ENCODE measurements at regions not wholly inside any gene's neighbourhood (a gene's known extent, or its start where the extent isn't known, plus 50 kb on each side); places are given as distances from the start of the nearest gene placed in this dataset.

DNA sequence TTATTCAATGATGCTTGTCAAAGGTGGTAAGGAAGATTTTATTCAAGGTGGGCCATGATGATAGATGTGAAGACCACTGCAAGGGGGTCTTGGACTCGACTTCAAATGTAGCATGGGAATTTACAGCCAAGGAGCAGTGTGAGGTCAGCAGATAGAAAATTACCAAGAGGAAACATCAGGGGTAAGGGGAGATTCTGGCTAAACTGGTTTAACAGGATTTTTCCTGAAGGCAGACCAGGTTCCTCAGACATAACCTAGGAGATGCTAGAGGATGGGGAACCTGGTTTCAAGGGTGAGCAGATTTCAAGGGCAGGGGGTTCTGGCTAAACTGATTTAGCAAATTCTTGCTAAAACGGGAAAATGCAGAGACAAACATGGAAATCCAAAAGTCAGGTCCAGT, 464.9 kb downstream of the TAFA4 start:
- DNase-seq (ENCODE audit: low spot score) = no peak

DNA sequence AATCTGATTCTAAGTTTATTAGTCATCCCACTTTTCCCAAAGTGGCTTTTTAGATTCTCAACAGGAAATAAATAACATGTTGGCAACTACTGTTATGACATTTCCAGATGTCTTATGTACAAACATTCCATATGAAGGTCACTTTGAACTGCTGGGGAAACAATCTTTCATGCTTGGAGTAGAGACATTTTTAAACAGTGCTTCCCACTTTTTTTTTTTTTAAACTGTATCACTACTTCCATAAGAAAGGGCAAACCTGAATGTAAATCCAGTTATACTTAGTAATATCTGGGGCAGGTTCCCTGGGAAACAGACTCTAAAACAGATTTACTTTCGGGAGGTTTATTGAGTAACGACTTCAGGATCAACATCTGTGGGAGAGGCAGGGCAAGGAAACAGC, 473.8 kb downstream of the TAFA4 start:
- DNase-seq (ENCODE audit: low spot score) = no peak

DNA sequence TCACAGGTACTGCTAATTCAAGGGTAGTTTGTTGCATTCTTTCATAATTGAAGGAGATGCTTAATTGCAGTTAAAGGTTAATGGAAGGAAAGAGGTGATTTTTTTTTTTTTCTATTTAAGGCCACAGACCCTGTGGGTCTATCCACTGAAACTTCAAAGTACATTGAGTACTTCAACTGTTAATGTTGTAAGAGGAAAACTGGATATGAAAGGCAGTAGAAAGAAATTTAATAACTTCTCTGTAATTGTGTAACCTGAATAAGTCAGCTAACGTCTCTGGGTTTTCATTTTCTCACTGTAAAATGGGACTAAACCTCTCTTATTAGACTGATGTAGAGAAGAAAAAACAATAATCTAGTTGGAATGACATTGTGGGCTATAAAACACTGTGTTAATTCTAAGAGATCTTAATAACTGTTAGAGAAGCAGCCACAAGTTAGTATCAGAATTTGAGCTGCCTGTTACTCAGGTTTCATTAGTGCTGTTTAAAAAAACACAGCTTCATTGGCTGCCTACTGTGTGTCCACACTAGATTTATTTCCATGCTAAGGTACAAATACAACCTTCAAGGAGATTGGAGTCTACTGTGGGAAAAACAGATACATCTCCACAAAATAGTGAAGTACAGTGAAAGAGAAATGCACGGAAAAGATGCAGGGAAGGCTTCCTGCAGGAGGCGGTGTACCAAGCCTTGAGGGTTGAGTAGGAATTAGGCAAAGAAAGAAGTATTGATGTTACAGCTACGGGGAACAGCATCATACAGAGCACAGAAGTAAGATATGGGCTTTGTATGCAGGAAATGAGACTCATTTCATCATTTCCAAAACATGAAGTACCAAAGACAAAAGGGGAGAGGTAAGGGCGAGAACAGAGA, 483.6 kb downstream of the TAFA4 start:
- DNase-seq (ENCODE audit: low spot score) = no peak

DNA sequence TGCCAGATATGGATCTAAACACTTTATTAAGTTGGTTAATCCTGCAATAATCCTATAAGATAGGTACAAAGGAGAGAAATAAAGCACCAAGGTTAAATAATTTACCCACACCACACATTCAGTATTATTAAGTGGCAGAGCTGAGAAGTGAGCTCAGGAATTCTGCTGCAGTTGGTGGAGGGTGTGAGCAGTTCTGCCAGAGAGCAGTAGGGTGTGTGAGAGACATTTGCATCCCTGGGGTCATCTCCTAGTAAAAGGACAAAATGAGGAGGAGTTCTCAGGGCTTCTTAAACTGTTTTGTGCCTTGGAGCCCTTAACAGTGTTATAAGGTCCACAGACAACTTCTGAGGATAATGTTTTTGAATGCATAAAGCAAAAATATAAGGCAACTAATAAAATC, 484.5 kb downstream of the TAFA4 start:
- no peak for DNase-seq (ENCODE audit: low spot score)

DNA sequence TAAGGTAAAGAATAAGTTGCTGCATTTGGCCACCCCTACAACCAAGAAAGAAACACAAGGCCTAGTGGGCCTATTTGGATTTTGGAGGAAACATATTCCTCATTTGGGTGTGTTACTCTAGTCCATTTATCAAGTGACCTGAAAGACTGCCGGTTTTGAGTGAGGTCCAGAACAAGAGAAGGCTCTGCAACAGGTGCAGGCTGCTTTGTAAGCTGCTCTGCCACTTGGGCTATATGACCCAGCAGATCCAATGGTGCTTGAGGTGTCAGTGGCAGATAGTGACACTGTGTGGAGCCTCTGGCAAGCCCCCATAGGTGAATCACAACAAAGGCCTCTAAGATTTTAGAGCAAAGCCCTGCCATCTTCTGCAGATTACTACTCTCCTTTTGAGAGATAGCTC, 491.3 kb downstream of the TAFA4 start:
- DNase-seq (ENCODE audit: low spot score) = no peak

DNA sequence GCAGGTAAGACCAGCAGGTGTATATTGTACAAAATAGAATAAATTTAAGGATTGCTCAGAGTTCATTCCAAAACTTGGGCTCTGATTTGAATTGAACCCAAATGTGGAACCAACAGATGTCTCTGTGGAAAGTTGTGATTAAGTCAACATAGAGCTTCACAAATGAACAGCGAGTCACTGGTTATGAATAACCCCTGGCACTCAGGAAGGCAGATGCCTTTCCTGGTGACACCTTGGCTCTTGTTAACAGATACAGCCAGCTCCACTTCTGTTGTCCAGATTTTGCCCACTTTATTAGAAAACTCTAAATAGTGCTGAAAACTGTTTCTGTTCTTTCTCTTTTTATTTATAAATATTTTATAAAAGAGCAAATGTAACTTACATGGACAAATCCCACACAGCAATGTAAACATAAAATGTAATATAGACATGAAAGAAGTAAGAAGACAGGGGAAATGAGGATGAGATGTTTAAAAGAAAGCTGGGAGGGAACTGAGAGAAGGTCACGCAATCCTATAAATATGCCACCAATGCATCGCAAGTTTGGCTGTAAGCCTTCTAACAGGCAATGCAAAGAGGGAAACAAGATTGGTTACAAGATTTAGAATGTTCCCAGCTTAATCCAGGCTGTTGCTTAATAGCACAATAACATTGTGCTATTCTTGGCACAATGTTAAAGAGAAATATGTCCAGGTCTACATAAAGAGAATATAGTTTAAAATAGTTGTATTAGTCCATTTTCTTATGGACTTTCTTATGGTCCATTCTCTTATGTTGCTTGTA, 495.5 kb downstream of the TAFA4 start:
- no peak for DNase-seq (ENCODE audit: low spot score)

DNA sequence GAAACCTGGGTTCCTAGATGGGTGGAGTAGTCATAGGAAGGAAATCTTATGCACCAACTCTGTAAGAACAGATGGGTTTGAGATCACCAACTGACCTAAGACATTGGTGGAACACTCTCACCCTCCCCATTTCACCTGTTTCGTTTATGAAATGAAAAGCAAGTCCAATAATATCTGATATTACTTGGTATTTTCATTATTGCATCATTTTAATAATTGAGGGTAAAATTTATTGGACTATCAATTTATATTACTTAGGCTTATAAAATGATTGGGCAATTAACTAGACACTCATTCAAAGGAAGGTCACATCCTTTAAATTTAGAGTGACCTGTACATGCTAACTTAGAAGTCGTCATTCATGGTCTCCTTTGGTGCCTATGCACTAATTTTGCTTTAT, 503.9 kb downstream of the TAFA4 start:
- no peak for DNase-seq (ENCODE audit: low spot score)

DNA sequence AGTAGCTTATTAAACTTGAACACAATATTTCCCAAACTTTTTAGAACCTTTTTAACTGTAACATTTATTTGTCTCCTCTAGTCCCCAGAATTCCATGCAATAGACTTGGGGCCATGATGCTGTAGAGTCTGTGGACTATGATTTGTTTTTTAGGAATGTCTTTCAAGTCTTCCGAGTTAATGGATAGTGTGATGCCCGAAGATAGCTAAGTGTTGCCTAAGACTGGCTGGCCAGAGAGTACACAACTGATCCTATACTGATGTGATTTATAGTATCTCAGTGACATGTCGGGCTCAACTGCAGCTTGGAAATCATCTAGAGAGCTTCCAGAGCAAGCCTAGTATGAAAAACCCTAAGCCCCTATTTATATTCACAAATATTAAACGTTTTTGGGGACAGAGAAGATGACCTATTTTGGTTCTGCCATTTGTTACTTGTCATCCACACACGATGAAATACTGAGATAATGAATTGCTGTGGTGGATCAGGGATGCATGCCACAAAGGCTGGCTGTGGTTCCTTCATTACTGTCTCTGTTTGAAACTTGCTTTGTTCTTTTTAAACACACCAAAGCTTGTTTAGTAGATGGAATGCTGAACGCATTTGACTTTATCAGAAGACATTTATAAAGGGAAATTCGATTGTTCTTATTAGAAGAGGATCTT, 507.4 kb downstream of the TAFA4 start:
- no peak for DNase-seq (ENCODE audit: low spot score)

DNA sequence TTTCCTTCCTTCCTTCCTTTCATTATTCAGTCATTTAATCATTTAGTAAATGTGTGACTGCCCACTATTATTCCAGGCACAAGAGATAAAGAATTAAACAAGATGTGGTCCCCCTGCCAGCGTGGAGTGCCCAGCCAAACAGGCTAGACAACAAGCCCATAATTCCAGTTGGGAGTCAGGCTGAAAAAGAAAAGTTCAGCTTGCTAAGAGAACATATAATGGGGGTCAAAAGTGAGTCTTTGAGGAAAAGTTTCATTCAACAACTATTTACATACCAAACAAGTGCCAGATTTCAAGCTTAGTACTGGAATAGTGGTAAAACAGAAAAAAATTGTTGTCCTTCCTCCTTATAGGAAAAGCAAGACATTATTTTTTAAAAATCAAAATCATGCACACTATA, 523.7 kb downstream of the TAFA4 start:
- no peak for DNase-seq (ENCODE audit: low spot score)

DNA sequence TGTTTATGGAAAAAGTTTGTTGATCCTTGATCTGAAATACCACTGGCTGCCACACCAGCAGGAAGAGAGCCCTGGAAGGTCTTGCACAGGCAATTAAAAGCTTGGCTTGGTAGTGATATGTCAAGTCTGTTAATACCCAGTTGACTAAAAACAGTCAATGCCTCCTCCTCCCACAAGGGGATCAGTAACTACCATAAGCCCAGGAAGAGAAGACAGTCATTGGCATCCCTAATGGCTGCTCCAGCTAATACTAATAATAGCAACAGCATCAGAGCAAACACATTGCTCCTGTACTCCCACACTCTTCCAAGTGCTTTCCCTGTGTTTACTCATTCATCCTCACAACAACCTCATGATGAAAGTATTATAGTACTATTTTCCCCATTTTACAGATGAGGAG, 528.6 kb downstream of the TAFA4 start:
- no peak for DNase-seq (ENCODE audit: low spot score)

DNA sequence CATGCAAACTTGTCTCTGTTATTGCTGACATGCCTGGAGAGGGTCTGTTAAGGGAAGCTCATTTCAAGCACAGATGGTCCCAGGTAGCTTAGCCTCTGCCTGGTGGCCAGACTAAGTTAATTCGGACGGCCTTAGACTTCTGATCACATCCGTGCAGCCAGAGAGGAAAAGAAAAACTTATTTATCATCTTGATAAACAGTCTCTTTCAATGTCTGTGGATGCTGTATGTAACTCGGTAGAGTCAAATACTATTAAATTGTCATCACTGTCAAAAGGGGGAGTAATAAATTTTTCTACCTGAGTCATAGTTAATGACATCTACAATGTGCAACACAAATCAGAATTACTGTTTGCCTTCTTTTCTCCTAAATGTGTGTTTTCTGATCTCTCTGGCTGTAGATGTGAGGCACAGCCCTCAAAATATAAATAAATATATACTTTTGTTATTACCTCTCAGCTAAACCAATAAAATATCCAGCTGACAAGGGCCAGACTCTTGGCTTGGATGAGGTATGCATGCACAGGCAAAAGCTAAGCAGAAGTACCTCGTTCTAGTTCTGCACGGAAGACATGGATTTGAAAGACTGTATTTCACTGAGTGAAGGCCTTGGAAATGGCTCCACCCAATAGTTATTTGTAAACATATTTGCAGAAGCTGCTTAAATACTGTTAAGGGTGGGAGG, 530.0 kb downstream of the TAFA4 start:
- DNase-seq (ENCODE audit: low spot score) = no peak

DNA sequence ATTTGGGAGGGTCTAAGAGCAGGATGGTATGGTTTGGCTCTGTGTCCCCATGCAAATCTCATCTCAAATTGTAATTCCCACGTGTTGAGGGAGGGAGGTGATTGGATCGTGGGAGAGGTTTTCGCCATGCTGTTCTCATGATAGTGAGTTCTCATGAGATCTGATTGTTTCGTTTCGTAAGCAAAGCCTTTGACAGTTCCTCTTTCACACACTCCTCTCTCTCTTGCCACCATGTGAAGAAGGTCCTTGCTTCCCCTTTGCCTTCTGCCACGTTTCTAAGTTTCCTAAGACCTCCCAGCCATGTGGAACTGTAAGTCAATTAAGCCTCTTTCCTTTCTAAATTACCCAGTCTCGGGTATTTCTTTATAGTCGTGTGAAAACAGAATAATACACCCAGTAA, 553.7 kb downstream of the TAFA4 start:
- no peak for DNase-seq (ENCODE audit: low spot score)

DNA sequence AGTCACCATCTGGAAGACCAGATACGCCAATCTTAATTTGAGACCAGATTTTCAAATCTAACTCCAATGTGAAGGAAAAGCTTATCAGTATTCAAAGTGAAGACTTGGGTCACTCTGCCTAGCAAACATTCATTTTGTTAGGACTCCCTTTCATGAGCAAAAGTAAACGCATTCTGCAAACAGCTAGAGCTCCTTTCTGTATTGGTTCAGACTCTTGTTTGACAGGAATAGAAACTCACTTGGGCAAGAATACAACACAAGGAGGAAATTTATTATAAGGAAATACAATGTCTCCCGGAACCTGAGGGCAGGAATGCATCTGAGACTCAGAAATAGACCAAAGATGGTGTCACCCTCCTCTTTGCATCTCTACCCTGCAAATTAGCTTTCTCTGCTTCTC, 558.6 kb downstream of the TAFA4 start:
- no peak for DNase-seq (ENCODE audit: low spot score)

DNA sequence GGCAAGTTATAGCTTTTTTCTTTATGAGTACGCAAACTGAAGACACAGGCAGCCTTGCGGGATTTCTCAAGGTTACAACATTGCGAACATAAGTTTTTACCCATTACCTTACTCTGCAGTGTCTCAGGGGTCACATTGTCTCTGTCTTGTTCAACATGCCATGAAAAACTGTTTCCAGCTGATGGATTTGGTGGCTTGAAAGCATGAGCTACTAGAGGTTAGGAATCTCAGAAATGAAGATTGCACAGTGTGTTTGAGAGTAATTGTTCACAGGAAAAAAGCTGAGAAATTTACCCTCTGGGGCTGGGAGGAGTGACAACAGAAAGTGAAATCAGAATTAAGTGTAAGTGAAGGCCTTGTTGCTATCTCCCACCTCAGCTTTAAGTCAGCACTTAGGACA, 568.6 kb downstream of the TAFA4 start:
- no peak for DNase-seq (ENCODE audit: low spot score)

DNA sequence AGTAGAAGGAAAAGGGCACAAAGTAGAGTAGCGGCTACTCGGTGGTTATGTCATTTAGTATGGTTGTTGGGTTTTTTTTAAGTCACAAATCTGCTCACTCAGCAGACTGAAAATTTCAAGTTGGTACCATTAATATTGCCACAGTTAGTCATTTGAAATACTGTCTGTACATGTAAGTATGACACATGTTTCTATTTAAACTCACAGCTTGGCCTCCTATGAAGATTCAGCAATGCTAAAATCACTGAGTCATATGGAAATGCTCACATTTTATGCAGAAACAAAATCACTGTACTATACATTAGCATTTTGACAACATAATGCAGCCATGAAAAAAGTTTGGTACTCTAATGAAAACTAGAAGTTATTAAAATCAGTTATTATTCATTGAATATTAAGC, 571.9 kb downstream of the TAFA4 start:
- DNase-seq (ENCODE audit: low spot score) = no peak

DNA sequence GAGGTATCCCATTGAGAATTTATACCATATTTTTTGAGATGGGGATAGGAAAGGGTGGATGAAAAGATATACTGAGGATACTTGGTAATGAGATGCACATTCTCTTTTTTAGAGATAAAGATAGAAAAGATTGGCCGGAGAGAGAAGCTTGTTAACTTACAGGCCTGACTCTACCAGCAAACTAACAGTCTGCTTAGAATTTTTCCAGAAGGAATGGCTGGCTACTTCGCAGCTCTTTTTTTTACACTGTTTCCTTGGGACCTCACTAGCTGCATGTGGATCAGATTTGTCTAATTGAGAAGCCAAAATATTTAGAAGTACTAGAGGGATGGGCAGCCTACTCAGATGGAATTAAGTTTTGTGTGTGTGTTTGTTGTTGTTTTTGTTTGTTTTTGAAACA, 586.6 kb downstream of the TAFA4 start:
- no peak for DNase-seq (ENCODE audit: low spot score)

DNA sequence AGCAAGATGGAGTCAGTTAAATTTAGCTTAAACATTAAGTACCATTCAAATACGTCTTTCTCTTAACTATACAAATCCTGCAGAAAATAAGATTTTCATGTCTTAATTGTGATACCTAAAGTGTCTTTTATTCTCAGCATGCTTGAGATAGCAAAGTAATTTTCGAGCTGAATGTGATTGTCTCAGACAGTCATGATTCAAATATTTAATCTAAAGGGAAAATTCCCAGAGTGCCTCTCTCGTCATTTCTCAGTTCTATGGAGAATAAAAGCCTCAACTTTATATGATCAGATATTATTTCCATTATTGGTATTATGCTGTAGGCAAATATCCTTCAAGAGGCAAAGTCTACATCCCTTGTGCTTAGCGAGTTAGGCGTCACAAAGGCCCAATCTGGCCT, 589.9 kb downstream of the TAFA4 start:
- DNase-seq (ENCODE audit: low spot score) = no peak

DNA sequence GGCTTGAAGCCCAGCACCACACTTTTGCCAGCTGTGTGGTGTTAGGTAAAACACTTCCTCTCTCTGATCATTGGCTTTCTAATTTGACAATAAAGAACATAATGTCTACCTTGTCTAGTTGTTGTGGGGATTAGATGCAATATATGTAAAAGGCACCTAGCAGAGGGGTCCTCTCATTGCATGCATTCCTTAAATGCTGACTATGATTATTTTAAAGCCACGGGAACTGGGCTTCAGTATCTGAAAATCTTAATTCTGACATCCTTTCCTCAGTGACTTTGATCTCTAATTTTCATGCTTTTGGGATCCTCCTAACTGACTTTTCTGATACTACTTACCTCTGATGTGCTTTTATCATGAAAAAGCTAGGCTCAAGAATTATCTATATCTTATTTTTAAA, 596.3 kb downstream of the TAFA4 start:
- no peak for DNase-seq (ENCODE audit: low spot score)

DNA sequence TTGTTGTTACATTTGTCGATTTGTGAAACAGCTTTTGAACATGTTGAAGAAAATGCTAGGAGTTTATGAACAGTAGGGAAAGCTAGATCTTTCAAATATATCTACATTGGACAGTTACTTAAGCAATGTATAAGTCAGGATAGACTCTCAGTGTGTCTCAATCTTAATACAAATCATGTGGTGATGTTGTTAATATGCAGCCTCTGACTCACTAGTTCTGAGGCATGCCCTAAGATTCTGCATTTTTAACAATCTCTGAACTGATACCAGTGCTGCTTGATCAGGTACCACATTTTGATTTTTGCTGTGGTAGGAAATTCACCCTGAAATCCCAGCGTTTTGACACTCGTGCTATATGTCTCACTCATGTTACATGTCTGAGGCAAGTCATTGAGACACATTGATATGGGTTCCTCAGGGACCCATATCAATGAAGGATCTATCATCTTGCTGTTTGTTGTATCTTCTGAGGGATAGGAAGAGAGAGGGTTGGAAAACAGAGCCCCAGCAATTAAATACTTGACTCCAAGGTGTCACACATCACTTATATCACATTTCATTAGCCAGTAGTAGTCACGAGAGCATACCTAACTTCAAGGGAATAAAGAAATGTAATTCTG, 597.9 kb downstream of the TAFA4 start:
- DNase-seq (ENCODE audit: low spot score) = no peak

DNA sequence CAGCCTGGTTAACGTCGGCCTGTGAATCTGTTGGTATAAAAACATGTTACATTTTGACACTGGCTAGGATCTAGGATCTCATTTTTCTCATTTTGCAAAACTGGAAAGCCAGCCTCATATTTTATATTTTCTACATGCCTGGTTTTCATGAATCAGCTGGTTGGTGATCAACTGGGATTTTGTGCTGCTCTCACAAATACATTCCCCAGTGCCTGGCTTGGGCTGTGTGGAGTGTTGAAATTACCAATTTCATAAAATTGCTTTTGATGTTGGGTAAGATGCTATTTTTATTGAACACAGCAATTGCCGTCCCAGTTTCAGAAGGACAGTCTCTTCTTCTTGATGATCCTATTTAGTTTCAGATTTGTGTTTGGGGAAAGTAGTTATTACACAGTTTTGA, 604.3 kb downstream of the TAFA4 start:
- no peak for DNase-seq (ENCODE audit: low spot score)

DNA sequence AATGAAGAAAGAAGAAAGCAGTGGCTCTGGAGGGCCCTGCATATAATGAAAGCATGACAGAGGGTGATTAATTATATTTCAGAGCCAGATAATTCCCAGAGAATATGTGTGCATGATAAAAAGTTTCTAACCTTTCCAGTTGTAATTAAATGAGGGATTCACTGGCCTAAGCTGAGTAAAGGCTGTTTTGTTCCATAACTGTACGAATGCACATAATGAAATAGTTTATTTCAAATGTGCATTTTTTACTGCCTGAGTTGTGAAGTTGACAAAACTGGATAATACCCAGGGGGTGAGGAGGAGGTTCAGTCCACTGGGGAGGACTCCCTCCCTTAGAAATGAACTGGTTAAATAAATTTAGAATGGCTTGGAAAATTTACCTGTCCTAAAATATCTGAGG, 616.4 kb downstream of the TAFA4 start:
- no peak for DNase-seq (ENCODE audit: low spot score)

DNA sequence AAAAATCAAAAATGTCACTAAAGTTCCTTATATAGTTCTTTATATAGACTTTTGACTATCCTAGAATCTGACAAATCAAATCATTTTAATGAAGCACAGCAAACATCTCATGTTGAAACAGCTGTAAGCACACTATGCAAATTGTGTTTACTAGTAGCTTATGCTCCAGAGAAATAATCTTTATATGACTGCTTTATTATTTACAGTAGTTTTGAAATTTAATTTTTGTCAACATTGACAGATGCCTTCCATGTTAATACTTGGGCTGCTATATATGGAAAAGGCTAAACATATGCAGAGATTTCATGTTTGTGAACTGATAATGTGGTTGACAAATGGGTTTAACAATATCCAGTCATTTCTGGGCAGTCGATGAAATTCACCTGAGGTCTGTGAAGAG, 616.8 kb downstream of the TAFA4 start:
- DNase-seq (ENCODE audit: low spot score) = no peak

Measured in NAMALWA (cell line).